Cerebellar nuclear complex (tissue), 1 donor: ENCODE measurements at regions not wholly inside any gene's neighbourhood (a gene's known extent, or its start where the extent isn't known, plus 50 kb on each side); places are given as distances from the start of the nearest gene placed in this dataset.
"Not testable (repeated sequence)": the region's sequence is repeated elsewhere in the genome, so short reads cannot be mapped to it uniquely, and the experiment has no call there.

Experiments used
- DNase-seq, 2 experiments: peaks; one replicate each; lab custom pipeline; 2025; lab: John Stamatoyannopoulos, UW

- DNase-seq = no peak
Observed at GRCh38 chr10:117788911-117789310, 246.4 kb downstream of the EMX2 start.

DNA sequence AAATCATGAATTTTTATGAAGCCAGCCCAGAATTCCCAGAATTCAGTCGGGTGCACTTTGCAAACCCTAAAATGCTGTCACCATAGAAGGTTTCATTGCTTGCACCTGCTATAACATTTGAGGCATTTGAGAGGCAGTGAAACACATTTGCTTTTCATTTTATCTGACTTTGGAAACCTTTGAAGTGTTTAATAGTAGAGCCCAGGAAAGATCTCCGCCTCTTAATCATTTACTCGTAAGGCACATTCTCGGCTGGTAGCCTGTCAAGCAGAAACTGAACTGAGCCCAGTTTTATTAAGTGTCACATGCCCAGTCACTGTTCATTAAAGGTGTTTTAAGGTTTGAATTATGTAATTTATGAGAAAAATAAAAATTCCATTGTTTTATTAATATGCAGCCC is 247.6 kb downstream of the EMX2 start:
- no peak for DNase-seq

- no peak for DNase-seq
Observed at GRCh38 chr10:117790621-117791020, 248.1 kb downstream of the EMX2 start.

GRCh38 chr10:117792214-117792613 is 249.7 kb downstream of the EMX2 start:
- DNase-seq = no peak

DNA sequence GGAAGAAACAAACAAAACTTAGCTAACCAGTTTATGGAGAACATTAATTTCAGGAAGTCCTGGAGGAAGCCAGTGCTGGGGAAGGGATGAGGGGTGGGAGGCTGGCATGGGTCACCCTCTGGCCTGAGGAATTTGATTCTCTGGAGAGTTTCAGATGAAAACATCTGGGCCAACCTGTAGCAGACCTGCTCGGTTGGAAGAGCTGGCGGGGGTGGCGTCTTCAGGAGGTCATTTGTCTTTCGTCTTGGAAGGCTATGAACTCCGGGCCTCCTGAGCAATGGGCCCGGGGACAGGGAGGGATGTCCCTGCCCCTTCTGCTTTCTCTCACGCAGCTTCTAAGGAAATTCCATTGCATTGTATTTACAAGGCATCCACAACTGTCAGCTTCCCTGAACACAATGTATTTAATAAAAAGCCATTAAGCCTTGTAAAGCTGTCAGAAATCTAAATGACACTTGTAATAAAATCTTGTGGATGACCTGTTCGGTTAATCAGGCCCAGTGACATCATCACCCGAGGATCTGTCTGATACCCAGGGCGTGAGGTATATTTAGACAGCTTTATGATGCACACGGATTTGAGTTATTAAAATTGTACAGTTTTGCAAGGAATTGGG is 250.5 kb downstream of the RAB11FIP2 start:
- no peak for DNase-seq

DNA sequence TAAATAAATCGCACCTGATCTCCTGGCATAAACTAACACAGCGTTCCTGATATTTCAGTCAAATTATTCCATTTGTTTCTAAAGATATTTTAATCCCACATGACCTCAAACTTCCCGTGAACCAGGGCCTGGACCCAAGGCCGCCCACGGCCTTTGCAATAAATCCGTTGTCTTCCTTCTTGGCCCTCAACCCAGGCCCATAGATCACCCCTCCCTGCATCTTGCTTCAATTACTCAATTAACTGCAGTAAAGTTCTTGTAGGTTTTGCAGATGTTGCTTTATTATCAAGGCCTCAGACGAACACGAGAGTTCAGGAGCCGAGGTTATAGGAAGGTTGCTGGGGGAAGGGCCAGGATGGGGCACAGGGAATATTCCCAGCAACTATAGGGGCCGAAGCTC is 249.4 kb downstream of the RAB11FIP2 start:
- DNase-seq = no peak

DNA sequence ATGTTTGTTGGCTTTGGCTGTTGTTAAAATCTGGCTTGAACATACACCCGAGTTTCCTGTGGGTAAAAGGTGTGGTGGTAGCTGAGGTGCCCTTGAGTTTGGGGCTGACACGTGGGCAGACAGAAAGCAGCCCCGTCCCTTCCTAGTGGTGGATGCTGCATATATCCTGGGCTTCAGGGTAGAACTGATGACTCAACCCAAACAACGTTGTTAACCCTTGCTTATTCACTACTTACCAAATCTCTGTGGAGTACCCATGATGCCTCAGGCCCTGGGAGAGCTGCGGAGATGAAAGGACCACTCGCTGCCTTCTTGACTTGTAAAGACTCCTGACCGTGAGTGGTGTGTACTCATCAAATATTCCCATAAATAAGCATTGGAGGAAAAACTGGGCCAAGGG is 245.1 kb downstream of the RAB11FIP2 start:
- no peak for DNase-seq

- DNase-seq = no peak
Observed at GRCh38 chr10:117804470-117805011, 242.2 kb downstream of the RAB11FIP2 start.

GRCh38 chr10:117805139-117805538 is 241.6 kb downstream of the RAB11FIP2 start:
- DNase-seq = no peak

DNA sequence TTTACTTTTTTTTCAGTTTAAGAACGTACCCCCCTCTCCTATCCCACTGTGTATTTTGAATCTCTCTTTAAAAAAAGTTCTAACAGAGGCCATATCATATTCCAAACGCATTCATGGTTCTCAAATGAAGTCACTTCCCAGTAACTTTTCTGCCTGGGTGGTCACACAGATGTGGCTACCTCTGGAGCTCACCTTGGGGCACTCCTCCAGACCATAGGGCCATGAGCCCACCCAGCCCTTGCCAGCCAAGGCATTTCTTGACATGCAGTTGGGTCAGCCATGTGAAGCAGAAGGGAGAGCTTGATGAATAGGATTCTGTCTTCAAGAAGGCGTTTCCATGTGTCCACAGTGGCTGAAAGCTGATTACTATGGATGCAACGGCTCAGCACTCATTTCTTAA is 239.3 kb downstream of the RAB11FIP2 start:
- no peak for DNase-seq

GRCh38 chr10:117815816-117816215 is 230.9 kb downstream of the RAB11FIP2 start:
- not testable (repeated sequence) for DNase-seq

- DNase-seq = no peak
Observed at GRCh38 chr10:117817116-117817515, 229.6 kb downstream of the RAB11FIP2 start.

- no peak for DNase-seq
Observed at GRCh38 chr10:117818721-117819120, 228.0 kb downstream of the RAB11FIP2 start.

DNA sequence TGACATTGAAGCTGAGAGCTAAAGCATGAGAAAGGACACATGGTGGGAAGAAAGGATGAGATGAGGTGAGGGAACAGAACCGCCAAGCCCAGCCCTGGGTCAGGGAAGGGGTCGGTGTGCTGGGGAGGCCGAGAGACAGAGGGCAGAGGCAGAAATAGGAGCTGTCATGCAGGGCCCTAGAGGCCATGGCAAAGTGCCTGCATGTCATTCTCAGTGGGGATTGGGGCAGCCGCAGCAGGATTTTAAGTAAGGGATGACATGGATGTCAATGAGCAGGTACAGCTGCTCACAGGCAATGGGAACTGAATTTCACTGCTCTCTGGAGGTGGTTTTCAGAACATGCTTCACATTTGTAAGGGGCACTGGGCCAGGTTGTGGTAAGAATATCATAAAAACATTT is 227.4 kb downstream of the RAB11FIP2 start:
- DNase-seq = no peak

GRCh38 chr10:117823980-117824379 is 222.8 kb downstream of the RAB11FIP2 start:
- DNase-seq = no peak

- no peak for DNase-seq
Observed at GRCh38 chr10:117830205-117830604, 216.5 kb downstream of the RAB11FIP2 start.

DNA sequence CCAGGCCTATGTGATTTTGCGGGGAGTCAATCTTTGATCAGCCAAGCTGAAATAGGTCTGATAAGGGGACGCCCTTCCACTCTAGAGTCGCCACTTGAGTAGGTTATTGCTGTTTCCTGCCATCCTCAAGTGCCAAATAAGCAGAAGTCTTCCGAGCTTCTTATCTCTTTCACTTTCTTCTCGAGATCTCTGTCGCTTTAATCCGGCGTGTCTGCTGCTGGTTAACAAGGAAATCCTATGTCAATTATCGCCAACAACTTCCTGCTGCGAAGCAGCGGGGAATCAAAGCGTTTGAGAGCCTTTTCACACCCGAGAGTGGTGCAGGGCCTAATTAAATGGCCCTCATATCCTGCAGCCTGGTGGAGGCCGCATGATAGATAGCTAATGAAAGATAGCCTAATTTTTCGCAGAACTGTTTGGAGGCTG is 215.9 kb downstream of the RAB11FIP2 start:
- DNase-seq = no peak

- not testable (repeated sequence) for DNase-seq
Observed at GRCh38 chr10:117838500-117839498, 207.9 kb downstream of the RAB11FIP2 start.

DNA sequence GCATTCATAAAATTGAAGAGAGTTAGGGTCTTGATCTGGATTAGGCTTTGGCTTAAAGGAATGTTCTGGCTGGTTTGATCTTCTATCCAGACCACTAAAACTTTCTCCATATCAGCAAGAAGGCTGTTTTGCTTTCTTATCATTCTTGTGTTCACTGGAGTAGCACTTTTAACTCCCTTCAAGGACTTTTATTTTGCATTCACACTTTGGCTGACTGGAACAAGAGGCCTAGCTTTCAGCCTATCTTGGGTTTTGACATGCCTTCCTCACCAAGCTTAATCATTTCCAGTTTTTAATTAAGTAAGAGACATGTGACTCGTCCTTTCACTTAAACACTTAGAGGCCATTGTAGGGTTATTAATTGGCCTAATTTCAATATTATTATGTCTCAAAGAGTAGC is 190.3 kb downstream of the RAB11FIP2 start:
- not testable (repeated sequence) for DNase-seq

DNA sequence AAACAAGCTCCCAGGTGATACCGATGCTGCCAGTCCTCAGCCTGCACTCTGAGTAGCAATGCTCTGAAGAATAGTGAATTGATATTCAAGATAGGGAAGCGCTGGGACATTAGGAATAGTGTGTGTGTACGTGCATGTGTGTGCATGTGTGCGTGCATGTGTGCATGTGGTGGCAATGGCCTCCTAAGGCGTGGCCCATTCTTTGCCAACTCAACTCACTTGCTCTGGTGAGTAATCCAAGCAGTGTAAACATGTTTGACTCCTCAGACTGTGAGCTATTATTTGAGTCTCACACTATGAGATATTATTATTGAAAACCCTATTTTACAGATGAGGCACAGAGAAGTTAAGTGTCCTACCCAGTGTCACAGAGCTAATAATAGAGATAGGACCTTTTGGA is 186.6 kb downstream of the RAB11FIP2 start:
- no peak for DNase-seq

DNA sequence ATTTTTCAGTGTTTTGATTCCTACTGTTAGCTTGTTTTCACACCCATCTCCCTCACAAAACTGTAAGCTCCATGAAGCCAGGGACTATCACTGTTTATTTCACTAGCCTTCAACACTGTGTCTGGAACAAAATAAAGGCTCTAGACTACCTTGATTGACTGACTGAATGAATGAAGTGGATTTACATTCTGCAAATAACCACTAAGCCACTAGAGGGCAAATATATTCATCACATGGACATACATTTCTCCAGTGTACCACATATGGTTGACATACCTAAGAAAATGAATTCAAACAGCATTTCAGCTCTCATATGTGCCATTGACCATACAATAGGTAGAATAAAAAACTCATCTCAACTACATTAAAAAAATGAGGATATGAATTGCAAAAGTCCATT is 185.9 kb downstream of the RAB11FIP2 start:
- DNase-seq = no peak

GRCh38 chr10:117861329-117861728 is 185.4 kb downstream of the RAB11FIP2 start:
- DNase-seq = no peak

- no peak for DNase-seq
Observed at GRCh38 chr10:117863771-117864170, 183.0 kb downstream of the RAB11FIP2 start.
